ENCODE measurements at regions not wholly inside any gene's neighbourhood (a gene's known extent, or its start where the extent isn't known, plus 50 kb on each side); places are given as distances from the start of the nearest gene placed in this dataset.
"Not testable (repeated sequence)": the region's sequence is repeated elsewhere in the genome, so short reads cannot be mapped to it uniquely, and the experiment has no call there.

DNA sequence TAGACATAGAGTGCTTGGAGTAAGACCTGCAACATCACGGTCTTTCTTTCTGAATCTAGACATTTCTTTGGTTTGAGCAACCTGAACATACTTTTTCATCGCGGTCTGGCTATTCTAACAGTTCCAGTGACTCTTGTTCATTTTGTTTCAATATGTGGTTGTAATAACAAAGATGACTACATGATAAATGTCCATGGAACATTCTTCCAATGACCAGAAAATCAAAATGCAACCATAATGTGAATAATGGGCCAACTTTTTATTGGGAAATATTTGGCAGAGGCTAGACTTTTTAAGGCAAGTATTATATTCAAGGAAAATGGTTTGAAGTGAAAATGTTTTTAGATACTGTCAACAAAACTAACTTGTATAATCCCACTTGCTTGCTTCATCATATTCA, 282.5 kb downstream of the INHBA start:
- no peaks in the 10 kb centered on the region for H3K4me1 Mint-ChIP-seq (ENCODE audit: low read depth)
- no peak overlapping the region for H3K4me3 Mint-ChIP-seq
- ChIA-PET POLR2A (no interaction called here), CTCF (no interaction called here)
- DNase-seq = no peak
- H3K27me3 Mint-ChIP-seq = no peaks in the 10 kb centered on the region
- H3K36me3 Mint-ChIP-seq = no peaks in the 10 kb centered on the region
- peaks cover 2% of the 10 kb centered on the region for H3K9me3 Mint-ChIP-seq
- intact Hi-C loops (cut with micrococcal nuclease) = no loop called here
- H3K27ac Mint-ChIP-seq = no peak overlapping the region

DNA sequence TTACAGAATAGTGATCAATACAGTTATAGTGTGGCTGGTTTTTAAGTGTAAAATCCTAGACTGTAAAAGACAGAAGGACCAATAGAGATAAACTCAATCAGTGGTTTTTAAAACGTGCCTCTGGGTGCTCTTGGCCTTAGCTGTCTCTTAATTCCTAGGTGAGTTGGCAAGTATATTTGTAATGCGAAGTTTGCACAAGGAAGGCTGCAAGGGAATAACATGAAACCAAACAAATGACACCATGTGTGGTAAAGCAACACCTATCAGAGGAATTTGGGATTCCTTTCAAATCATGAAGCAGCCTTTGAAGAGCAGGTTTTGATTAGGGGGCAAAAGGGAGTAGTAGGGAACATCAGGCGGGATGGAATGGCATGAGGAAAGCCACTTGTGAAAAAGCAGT, 284.6 kb downstream of the INHBA start:
- peaks cover 7% of the 10 kb centered on the region for H3K9me3 Mint-ChIP-seq
- intact Hi-C loops (cut with micrococcal nuclease) = no loop called here
- no peaks in the 10 kb centered on the region for H3K36me3 Mint-ChIP-seq
- ChIA-PET CTCF (no interaction called here), POLR2A (no interaction called here)
- H3K27ac Mint-ChIP-seq = no peak overlapping the region
- H3K27me3 Mint-ChIP-seq = no peaks in the 10 kb centered on the region
- no peak for DNase-seq
- H3K4me3 Mint-ChIP-seq = no peak overlapping the region
- no peaks in the 10 kb centered on the region for H3K4me1 Mint-ChIP-seq (ENCODE audit: low read depth)

DNA sequence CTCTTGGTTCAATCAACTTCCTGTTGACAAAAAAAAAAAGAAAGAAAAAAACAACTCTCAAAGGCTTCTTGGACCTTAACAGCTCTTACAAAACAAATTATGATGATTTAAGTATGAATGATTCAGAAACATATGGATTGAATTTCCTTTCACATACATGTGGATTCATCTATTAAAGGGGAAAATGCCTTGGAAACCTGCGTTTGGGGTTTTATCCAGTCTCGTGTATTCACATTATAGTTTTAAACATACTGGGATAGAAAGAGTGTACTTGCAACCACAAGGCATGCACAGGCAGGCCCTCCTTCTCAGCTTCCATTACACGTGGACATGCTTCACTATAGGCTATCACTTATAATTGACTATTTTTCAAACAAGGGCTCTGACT, 286.7 kb downstream of the INHBA start:
- intact Hi-C loops (cut with micrococcal nuclease) = no loop called here
- ChIA-PET CTCF (no interaction called here), POLR2A (no interaction called here)
- DNase-seq = no peak
- H3K27me3 Mint-ChIP-seq = no peaks in the 10 kb centered on the region
- H3K27ac Mint-ChIP-seq = no peak overlapping the region
- peaks cover 10% of the 10 kb centered on the region for H3K9me3 Mint-ChIP-seq
- no peaks in the 10 kb centered on the region for H3K36me3 Mint-ChIP-seq
- H3K4me1 Mint-ChIP-seq (ENCODE audit: low read depth) = no peaks in the 10 kb centered on the region
- no peak overlapping the region for H3K4me3 Mint-ChIP-seq

DNA sequence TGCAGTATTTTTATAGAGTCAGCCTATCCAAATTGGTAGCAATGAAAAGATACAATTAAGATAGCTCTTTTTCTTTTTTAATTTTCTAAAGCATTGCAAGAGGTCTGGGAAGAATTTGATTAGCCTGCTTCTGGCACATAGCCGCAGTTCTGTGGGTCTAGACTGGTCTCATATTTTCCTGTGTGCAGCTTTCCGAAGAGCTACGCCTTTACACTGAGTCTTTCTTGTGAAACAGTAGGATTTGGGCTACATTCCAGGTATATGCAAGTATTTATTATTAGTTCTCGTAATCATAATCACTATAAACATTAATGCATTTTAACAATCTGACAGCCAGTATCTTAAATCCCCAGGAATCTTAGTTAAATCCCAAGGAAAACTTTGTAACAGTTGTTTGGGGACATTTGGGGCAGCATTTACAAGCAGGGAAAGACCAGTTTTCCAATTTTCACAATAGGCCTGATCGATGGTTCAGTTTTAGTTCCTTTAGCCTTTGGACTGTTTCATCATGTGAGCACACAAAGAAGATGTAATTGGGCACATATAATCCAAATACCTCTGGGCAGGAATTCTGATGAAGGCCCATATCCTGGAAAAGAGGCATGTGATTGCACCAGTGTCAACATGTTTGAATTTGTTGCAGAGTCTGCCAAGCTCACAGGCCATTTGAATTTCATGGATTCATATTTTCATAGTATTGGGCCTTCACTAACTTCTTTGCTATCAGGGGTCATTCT, 287.3 kb downstream of the INHBA start:
- CTCF ChIA-PET = no interaction called here

DNA sequence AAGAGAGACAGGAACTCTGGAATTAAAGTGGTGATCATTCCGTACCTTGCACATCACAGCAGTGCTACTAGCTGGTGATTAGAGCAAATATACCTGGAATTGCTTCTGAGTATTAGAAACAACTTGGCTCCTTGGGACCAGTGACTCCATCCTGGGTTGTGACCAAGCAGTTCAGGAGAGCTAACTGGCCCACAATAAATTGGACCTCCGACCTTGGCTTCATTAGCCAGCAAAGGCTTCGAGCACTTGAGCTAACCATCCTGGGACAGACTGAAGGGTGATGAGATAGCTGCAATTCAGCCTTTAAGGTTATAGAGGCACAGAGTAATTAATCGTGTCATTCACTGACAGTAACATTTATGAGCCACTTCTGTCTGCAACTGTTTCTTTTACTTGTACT, 287.8 kb downstream of the INHBA start:
- H3K4me1 Mint-ChIP-seq (ENCODE audit: low read depth) = no peaks in the 10 kb centered on the region
- DNase-seq = no peak
- no peaks in the 10 kb centered on the region for H3K27me3 Mint-ChIP-seq
- POLR2A ChIA-PET = no interaction called here
- peaks cover 10% of the 10 kb centered on the region for H3K9me3 Mint-ChIP-seq
- CTCF ChIA-PET = no interaction called here
- no peak overlapping the region for H3K4me3 Mint-ChIP-seq
- no peaks in the 10 kb centered on the region for H3K36me3 Mint-ChIP-seq
- no peak overlapping the region for H3K27ac Mint-ChIP-seq
- intact Hi-C loops (cut with micrococcal nuclease) = no loop called here

More for the DNA sequence above, 287.3 kb downstream of the INHBA start:
- Mint-ChIP-seq H3K27me3 (no peaks in the 10 kb centered on the region), H3K9me3 (peaks cover 10% of the 10 kb centered on the region), H3K4me3 (no peak overlapping the region), H3K4me1 (ENCODE audit: low read depth) (no peaks in the 10 kb centered on the region), H3K27ac (no peak overlapping the region), H3K36me3 (no peaks in the 10 kb centered on the region)
- POLR2A ChIA-PET = no interaction called here
- no peak for DNase-seq
- intact Hi-C loops (cut with micrococcal nuclease) = no loop called here

DNA sequence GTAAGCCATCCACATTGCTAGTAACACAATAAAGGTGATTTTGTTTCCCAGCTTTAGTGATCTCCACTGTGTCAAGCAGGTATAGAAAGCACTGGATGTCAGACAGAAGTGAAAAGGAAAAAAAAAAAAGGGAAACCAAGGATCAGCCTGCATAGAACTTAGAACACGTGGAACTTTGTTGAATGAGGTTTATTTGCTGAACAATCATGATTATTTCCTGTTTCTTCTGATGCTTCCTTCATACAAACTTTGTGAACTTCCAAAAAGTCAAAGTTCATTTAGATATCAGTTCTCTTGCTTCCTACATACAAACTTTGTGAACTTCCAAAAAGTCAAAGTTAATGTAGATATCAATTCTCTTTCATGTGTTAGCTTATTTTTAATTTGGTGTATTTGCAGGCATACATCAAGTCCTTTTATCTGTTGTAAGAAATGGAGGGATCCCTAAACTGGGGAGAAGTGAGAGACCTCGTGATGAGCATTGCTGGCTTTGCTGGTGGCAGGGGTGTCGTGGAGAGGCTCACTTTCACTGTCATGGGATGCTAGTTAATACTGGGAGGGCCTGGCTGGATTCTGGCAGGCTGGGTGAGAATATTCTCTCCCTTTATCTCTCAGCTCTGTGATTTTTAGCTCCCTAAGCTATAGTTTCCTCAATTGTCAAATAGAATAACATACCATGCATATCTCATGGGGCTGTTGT, 298.4 kb downstream of the INHBA start:
- CTCF ChIA-PET = no interaction called here
- DNase-seq = no peak
- no peaks in the 10 kb centered on the region for H3K4me1 Mint-ChIP-seq (ENCODE audit: low read depth)
- POLR2A ChIA-PET = no interaction called here
- H3K36me3 Mint-ChIP-seq = no peaks in the 10 kb centered on the region
- no peak overlapping the region for H3K27ac Mint-ChIP-seq
- no peaks in the 10 kb centered on the region for H3K27me3 Mint-ChIP-seq
- no peak overlapping the region for H3K4me3 Mint-ChIP-seq
- H3K9me3 Mint-ChIP-seq = peaks cover 3% of the 10 kb centered on the region
- intact Hi-C loops (cut with micrococcal nuclease) = no loop called here

DNA sequence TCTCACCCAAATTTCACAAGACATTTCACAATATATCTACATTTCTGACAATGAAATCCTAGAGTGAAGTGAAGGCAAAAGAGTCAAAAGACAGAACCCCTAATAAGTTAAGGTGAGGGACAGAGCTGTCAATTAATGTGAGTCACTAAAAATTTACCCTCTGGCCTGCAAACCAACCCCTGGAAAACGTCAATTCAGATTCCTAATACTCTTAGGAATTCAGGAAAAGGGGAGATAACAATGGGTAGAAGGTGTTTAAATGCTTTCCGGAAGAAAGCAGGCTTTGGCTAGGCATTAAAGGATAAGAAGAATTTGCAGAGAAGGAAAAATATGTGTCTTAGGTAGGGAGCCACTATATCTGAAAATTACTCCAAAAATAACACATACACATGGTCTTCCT, 299.6 kb downstream of the INHBA start:
- Mint-ChIP-seq H3K4me1 (ENCODE audit: low read depth) (no peaks in the 10 kb centered on the region), H3K27ac (no peak overlapping the region), H3K4me3 (no peak overlapping the region), H3K9me3 (no peaks in the 10 kb centered on the region), H3K36me3 (no peaks in the 10 kb centered on the region), H3K27me3 (no peaks in the 10 kb centered on the region)
- POLR2A ChIA-PET = no interaction called here
- intact Hi-C loops (cut with micrococcal nuclease) = no loop called here
- CTCF ChIA-PET = no interaction called here
- DNase-seq = no peak

DNA sequence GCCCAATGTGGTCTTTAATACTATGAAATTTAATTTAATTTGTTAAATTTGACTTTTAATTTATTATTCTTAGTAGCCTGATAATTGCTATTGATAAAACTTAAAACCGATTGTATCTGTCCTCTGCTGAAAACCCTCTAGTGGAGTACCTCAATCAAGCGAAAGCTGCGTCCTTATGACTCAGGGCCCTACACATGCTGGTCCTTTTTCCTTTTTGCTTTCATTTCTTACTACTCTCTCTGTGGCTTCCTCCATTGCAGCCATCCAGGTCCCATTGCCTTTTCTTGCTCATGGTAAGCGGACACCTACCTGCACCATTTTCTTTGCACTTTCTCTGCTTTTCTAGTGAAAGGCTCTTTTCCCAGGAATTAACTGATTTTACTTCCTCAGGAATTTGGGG, 301.1 kb downstream of the INHBA start:
- intact Hi-C loops (cut with micrococcal nuclease) = no loop called here
- Mint-ChIP-seq H3K27me3 (no peaks in the 10 kb centered on the region), H3K27ac (no peak overlapping the region), H3K36me3 (no peaks in the 10 kb centered on the region), H3K9me3 (no peaks in the 10 kb centered on the region), H3K4me3 (no peak overlapping the region), H3K4me1 (ENCODE audit: low read depth) (no peaks in the 10 kb centered on the region)
- no peak for DNase-seq
- ChIA-PET POLR2A (no interaction called here), CTCF (no interaction called here)

DNA sequence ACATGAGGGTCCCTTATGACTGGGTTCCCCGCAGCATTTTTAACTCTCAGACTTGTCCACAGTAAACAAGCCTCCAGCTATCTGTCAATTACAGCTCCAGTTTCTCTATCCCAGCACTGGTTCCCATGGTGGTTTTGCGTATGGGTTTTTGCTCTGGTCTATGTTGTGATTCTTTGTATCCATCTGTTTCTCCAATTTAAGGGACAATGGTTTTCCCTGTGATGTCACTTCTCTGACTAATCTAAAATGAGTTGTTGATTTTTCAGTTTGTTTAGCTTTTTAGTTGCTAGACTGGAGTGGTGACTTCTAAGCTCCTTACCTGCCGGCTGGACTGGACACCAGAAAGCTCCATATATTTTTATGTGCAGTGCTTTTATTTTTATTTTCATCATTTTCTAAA, 303.7 kb downstream of the INHBA start:
- POLR2A ChIA-PET = no interaction called here
- Mint-ChIP-seq H3K4me1 (ENCODE audit: low read depth) (no peaks in the 10 kb centered on the region), H3K4me3 (no peak overlapping the region), H3K27ac (no peak overlapping the region), H3K27me3 (no peaks in the 10 kb centered on the region), H3K36me3 (no peaks in the 10 kb centered on the region), H3K9me3 (no peaks in the 10 kb centered on the region)
- CTCF ChIA-PET = no interaction called here
- DNase-seq = no peak
- intact Hi-C loops (cut with micrococcal nuclease) = no loop called here

DNA sequence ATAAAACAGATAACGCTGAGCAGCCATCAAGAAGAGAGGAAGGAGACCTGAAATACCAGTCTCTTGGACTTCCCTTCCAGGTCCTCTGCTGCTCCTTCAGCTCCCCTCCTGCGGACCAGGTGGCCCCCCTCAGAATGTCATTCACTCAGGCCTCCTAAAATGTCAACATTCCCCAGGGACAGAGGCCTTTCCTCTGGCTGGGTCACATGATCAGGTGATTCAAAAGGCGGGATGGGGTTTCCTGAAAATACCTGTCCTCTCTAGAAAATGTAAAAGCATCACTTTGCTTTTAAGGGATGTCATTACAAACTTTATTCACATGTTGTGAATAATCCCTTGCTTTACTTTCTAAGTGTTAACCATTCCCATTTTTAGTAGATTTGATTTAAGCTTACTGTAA, 311.1 kb downstream of the INHBA start:
- Mint-ChIP-seq H3K27me3 (no peaks in the 10 kb centered on the region), H3K27ac (no peak overlapping the region), H3K4me1 (ENCODE audit: low read depth) (no peaks in the 10 kb centered on the region), H3K9me3 (peaks cover 7% of the 10 kb centered on the region), H3K4me3 (no peak overlapping the region), H3K36me3 (no peaks in the 10 kb centered on the region)
- ChIA-PET CTCF (no interaction called here), POLR2A (no interaction called here)
- DNase-seq = no peak
- intact Hi-C loops (cut with micrococcal nuclease) = no loop called here

DNA sequence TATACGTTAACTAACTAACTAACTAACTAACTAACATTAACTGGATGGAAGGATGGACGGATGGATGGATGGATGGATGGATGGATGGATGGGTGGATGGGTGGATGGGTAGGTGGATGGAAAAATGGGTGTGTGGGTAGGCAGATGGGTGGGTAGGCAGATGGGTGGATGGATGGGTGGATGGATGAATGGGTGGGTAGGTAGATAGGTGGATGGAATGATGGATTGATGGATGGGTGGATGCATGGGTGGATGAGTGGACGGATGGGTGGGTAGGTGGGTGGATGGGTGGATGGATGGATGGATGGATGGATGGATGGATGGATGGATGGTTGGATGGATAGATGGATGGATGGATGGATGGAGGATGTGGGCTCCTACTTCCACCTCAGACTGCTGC, 314.0 kb downstream of the INHBA start:
- CTCF ChIA-PET; intact Hi-C loops (cut with micrococcal nuclease); H3K27me3 Mint-ChIP-seq; POLR2A ChIA-PET; H3K4me1 Mint-ChIP-seq (ENCODE audit: low read depth); DNase-seq; H3K4me3 Mint-ChIP-seq; H3K27ac Mint-ChIP-seq; H3K9me3 Mint-ChIP-seq; H3K36me3 Mint-ChIP-seq: not testable (repeated sequence)

DNA sequence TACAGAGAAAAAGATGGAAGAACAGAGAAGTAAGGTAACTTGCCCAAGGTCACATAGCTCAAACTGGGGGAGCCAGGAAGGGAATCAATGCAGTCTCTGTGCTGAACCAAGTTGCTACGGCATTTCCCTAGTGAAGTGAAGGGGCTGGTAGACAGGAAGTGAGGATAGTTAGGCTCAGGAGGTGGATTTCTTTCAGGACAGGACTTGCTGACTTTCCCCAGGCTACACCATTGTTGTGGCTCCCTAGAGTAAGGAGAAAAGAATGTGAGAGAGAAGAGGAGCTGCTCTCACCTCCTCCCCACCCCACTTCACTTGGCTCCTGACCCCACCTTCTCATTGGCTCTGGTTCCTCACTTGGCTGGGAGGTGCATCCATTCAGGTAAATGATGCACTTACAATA, 316.9 kb downstream of the INHBA start:
- Mint-ChIP-seq H3K27ac (no peak overlapping the region), H3K9me3 (peaks cover 13% of the 10 kb centered on the region), H3K4me3 (no peak overlapping the region), H3K36me3 (no peaks in the 10 kb centered on the region), H3K4me1 (ENCODE audit: low read depth) (no peaks in the 10 kb centered on the region), H3K27me3 (no peaks in the 10 kb centered on the region)
- ChIA-PET CTCF (no interaction called here), POLR2A (no interaction called here)
- no peak for DNase-seq
- intact Hi-C loops (cut with micrococcal nuclease) = no loop called here

DNA sequence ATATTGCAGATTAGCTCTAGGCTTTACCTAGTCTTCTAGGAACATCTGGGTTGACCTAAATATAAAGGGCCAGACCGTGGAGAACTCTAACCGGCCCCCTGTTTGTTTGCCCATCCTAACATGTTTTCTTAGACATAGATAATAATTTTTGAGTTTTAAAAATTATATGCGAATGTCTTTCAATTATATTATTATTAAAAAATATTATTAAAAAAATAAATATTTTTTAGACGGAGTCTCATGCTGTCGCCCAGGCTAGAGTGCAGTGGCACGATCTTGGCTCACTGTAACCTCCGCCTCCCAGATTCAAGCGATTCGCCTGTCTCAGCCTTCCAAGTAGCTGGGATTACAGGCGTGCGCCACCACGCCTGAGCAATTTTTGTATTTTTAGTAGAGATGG, 318.5 kb downstream of the INHBA start:
- Mint-ChIP-seq H3K4me3 (no peak overlapping the region), H3K36me3 (no peaks in the 10 kb centered on the region), H3K27me3 (no peaks in the 10 kb centered on the region), H3K4me1 (ENCODE audit: low read depth) (no peaks in the 10 kb centered on the region), H3K27ac (no peak overlapping the region), H3K9me3 (peaks cover 13% of the 10 kb centered on the region)
- DNase-seq = no peak
- intact Hi-C loops (cut with micrococcal nuclease) = no loop called here
- CTCF ChIA-PET = no interaction called here
- POLR2A ChIA-PET = no interaction called here

Data from activated CD4-positive, alpha-beta memory T cell treated with anti-CD3 and anti-CD28 coated beads for 36 hours (primary cell).